ENCODE measurements at regions not wholly inside any gene's neighbourhood (a gene's known extent, or its start where the extent isn't known, plus 50 kb on each side); places are given as distances from the start of the nearest gene placed in this dataset.

DNA sequence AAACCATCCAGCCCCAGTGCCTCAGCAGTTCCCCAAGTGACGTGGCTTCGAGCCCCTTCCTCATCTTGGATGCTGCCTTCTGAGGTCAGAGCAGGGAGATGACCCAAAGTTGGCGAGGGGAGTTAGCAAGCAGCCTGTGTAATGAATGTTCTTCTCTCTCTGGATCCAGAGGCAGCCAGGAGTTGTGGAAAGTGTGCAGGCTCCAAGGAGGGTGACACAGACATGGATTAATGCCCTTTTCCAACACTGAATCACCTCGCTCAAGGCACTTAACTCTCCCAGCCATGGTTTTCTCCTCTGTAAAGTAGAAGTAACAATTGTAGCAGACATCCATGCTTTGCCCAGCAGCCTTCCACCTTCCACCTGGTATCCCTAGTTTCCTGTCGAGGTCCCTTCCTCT, 64.6 kb upstream of the HAND1 start:
- no peak overlapping the region for H3K4me3 Mint-ChIP-seq (ENCODE audit: low read depth, unreplicated experiment)
- BruUV-seq (replicated peaks) = no TSS peak
- CTCF ChIA-PET = interaction anchor here (1.2 kb wide), 1 partner anchor 40 kb away, joined by 3 read pairs; no protein-coding TSS in a partner anchor

GRCh38 chr5:154542000-154542399, 64.0 kb upstream of the HAND1 start:
- H3K4me3 Mint-ChIP-seq (ENCODE audit: low read depth, unreplicated experiment) = no peak overlapping the region
- H3K9me3 Mint-ChIP-seq (ENCODE audit: low read depth, unreplicated experiment) = no peaks in the 10 kb centered on the region
- no peaks in the 10 kb centered on the region for H3K4me1 Mint-ChIP-seq (ENCODE audit: low read depth, unreplicated experiment)
- no peaks in the 10 kb centered on the region for H3K36me3 Mint-ChIP-seq (ENCODE audit: insufficient read depth, unreplicated experiment)
- intact Hi-C loops (cut with micrococcal nuclease; ENCODE audit: unreplicated experiment) = no loop called here
- DNase-seq = no peak
- no TSS peak for BruUV-seq (replicated peaks)
- H3K27me3 Mint-ChIP-seq (ENCODE audit: unreplicated experiment) = peaks cover 92% of the 10 kb centered on the region
- no peak overlapping the region for H3K27ac Mint-ChIP-seq (ENCODE audit: unreplicated experiment)
- TF ChIP-seq, protein P1, sequence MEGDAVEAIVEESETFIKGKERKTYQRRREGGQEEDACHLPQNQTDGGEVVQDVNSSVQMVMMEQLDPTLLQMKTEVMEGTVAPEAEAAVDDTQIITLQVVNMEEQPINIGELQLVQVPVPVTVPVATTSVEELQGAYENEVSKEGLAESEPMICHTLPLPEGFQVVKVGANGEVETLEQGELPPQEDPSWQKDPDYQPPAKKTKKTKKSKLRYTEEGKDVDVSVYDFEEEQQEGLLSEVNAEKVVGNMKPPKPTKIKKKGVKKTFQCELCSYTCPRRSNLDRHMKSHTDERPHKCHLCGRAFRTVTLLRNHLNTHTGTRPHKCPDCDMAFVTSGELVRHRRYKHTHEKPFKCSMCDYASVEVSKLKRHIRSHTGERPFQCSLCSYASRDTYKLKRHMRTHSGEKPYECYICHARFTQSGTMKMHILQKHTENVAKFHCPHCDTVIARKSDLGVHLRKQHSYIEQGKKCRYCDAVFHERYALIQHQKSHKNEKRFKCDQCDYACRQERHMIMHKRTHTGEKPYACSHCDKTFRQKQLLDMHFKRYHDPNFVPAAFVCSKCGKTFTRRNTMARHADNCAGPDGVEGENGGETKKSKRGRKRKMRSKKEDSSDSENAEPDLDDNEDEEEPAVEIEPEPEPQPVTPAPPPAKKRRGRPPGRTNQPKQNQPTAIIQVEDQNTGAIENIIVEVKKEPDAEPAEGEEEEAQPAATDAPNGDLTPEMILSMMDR (IDR thresholded peaks at IDR 0.05; ENCODE audit: unreplicated experiment) = no peak
- CTCF ChIA-PET = no interaction called here

More for the DNA sequence above, 64.6 kb upstream of the HAND1 start:
- H3K27me3 Mint-ChIP-seq (ENCODE audit: unreplicated experiment) = peaks cover 92% of the 10 kb centered on the region
- H3K9me3 Mint-ChIP-seq (ENCODE audit: low read depth, unreplicated experiment) = no peaks in the 10 kb centered on the region
- TF ChIP-seq, protein P1 (IDR thresholded peaks at IDR 0.05; ENCODE audit: unreplicated experiment) = no peak
- intact Hi-C loops (cut with micrococcal nuclease; ENCODE audit: unreplicated experiment) = no loop called here
- no peaks in the 10 kb centered on the region for H3K4me1 Mint-ChIP-seq (ENCODE audit: low read depth, unreplicated experiment)
- H3K27ac Mint-ChIP-seq (ENCODE audit: unreplicated experiment) = no peak overlapping the region
- no peaks in the 10 kb centered on the region for H3K36me3 Mint-ChIP-seq (ENCODE audit: insufficient read depth, unreplicated experiment)
- no peak for DNase-seq

GRCh38 chr5:154541553-154541952, 63.5 kb upstream of the HAND1 start:
- H3K27me3 Mint-ChIP-seq (ENCODE audit: unreplicated experiment) = peaks cover 92% of the 10 kb centered on the region
- H3K36me3 Mint-ChIP-seq (ENCODE audit: insufficient read depth, unreplicated experiment) = no peaks in the 10 kb centered on the region
- H3K9me3 Mint-ChIP-seq (ENCODE audit: low read depth, unreplicated experiment) = no peaks in the 10 kb centered on the region
- H3K4me1 Mint-ChIP-seq (ENCODE audit: low read depth, unreplicated experiment) = no peaks in the 10 kb centered on the region
- no peak overlapping the region for H3K27ac Mint-ChIP-seq (ENCODE audit: unreplicated experiment)
- CTCF ChIA-PET = no interaction called here
- intact Hi-C loops (cut with micrococcal nuclease; ENCODE audit: unreplicated experiment) = no loop called here
- no TSS peak for BruUV-seq (replicated peaks)
- TF ChIP-seq, protein P1 (IDR thresholded peaks at IDR 0.05; ENCODE audit: unreplicated experiment) = no peak
- DNase-seq = no peak
- H3K4me3 Mint-ChIP-seq (ENCODE audit: low read depth, unreplicated experiment) = no peak overlapping the region

DNA sequence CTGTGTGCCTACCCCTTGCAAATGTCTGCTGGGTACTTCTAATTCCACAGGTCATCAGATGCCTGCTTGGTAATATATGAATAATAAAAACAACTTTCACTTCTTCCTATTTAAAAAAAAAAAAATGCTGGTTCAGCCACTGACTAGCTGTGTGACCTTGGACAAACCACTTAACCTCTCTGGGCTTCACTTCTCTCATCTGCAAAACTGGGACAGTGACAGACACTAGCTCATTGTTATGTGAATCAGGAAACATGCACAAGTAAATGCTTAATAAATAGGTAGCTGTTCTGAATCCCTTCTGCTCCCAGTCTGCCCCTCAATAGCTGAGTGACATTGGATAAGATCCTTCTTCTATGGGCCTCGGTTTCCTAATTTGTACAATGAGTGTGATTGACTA, 62.6 kb upstream of the HAND1 start:
- TF ChIP-seq, protein P1 (IDR thresholded peaks at IDR 0.05; ENCODE audit: unreplicated experiment) = no peak
- Mint-ChIP-seq H3K4me3 (ENCODE audit: low read depth, unreplicated experiment) (no peak overlapping the region), H3K27ac (ENCODE audit: unreplicated experiment) (no peak overlapping the region), H3K36me3 (ENCODE audit: insufficient read depth, unreplicated experiment) (no peaks in the 10 kb centered on the region), H3K9me3 (ENCODE audit: low read depth, unreplicated experiment) (no peaks in the 10 kb centered on the region), H3K27me3 (ENCODE audit: unreplicated experiment) (peaks cover 92% of the 10 kb centered on the region), H3K4me1 (ENCODE audit: low read depth, unreplicated experiment) (no peaks in the 10 kb centered on the region)
- no peak for DNase-seq
- no TSS peak for BruUV-seq (replicated peaks)
- CTCF ChIA-PET = no interaction called here
- intact Hi-C loops (cut with micrococcal nuclease; ENCODE audit: unreplicated experiment) = no loop called here
